Endothelial cell of umbilical vein (primary cell): ENCODE measurements at regions not wholly inside any gene's neighbourhood (a gene's known extent, or its start where the extent isn't known, plus 50 kb on each side); places are given as distances from the start of the nearest gene placed in this dataset.

Source experiments
- BruUV-seq: library from RNA; stranded (reverse); fragments of 400-500 nt; replicated peaks from 2 replicates; lab custom pipeline; 2021; lab: Mats Ljungman, UMichigan
- CTCF ChIA-PET: fragments of 300-600, 350-600 bp; sonication (Branson Sonifier 250); formaldehyde crosslinking; loops from one replicate; lab custom pipeline; 2021; ENCODE audit warnings: antibody characterized with exemption, inconsistent platforms; lab: Charles Lee
- POLR2A ChIA-PET: fragments of 300-600, 350-600 bp; sonication (Branson Sonifier 250); formaldehyde crosslinking; loops from one replicate; lab custom pipeline; 2021; ENCODE audit warnings: antibody characterized with exemption, inconsistent platforms; lab: Charles Lee
- DNase-seq: peaks from one replicate; pipeline ENCODE4 v3.0.0-alpha.2; 2011; ENCODE audit warnings: low read depth, low spot score
- FAIRE-seq: peaks from 2 replicates; lab custom pipeline; 2011; peaks lifted over from hg19 to GRCh38; lab: Jason Lieb, UNC
- H2AFZ ChIP-seq: 2 replicates; pipeline ENCODE4 v1.6.0; 2012; ENCODE audit warnings: low read depth, low read length, control low read depth, inconsistent platforms
- H3K27ac ChIP-seq: 2 replicates; pipeline ENCODE4 v1.5.1; 2011; ENCODE audit warnings: low read depth, mild to moderate bottlenecking, control low read depth, low read length, moderate library complexity; ENCODE audit not compliant: insufficient read depth
- H3K27me3 ChIP-seq, 2 experiments: 2 replicates each; pipeline versions ENCODE4 v1.6.0 to v1.6.1; 2011; ENCODE audit warnings: low read length in 2 of 2, mixed read lengths in 1 of 2; ENCODE audit not compliant: control insufficient read depth in 2 of 2, insufficient read depth in 2 of 2
- H3K36me3 ChIP-seq, 2 experiments: 2 replicates in 1 of 2; 3 replicates in 1 of 2; pipeline ENCODE4 v1.5.1; 2011; ENCODE audit warnings: low read length in 2 of 2, mild to moderate bottlenecking in 1 of 2, moderate library complexity in 1 of 2; ENCODE audit not compliant: control insufficient read depth in 2 of 2, insufficient read depth in 2 of 2; ENCODE audit errors: extremely low read depth in 1 of 2
- H3K4me1 ChIP-seq: 3 replicates; pipeline ENCODE4 v1.5.1; 2011; ENCODE audit warnings: mild to moderate bottlenecking, low read length; ENCODE audit not compliant: control insufficient read depth, insufficient read depth; ENCODE audit errors: extremely low read depth
- H3K4me2 ChIP-seq: 2 replicates; pipeline ENCODE4 v1.6.1; 2011; ENCODE audit warnings: low read length, control low read depth, mixed read lengths; ENCODE audit not compliant: insufficient read depth
- H3K4me3 ChIP-seq, 3 experiments: fragments of 200-600 bp in 1 of 3; sonication (generic), shearing (Covaris generic) in 1 of 3; replicated peaks in 1 of 3; 2 replicates each; pipeline ENCODE4 v1.5.1; 2011 to 2016; ENCODE audit warnings: control low read depth in 3 of 3, low read length in 3 of 3, mild to moderate bottlenecking in 2 of 3, inconsistent platforms in 1 of 3, low read depth in 1 of 3, moderate library complexity in 1 of 3; ENCODE audit not compliant: insufficient read depth in 1 of 3
- H3K79me2 ChIP-seq: 2 replicates; pipeline ENCODE4 v1.6.0; 2012; ENCODE audit warnings: low read length, inconsistent platforms; ENCODE audit not compliant: control insufficient read depth, insufficient read depth
- H3K9ac ChIP-seq: replicated peaks from 2 replicates; pipeline ENCODE3; 2011; ENCODE audit warnings: low read length, control low read depth; ENCODE audit not compliant: insufficient read depth; ENCODE audit errors: extremely low read depth
- H3K9me1 ChIP-seq: replicated peaks from 3 replicates; pipeline ENCODE4 v1.6.0; 2011; ENCODE audit warnings: mild to moderate bottlenecking, low read length; ENCODE audit not compliant: control insufficient read depth, insufficient read depth; ENCODE audit errors: extremely low read depth
- H3K9me3 ChIP-seq: replicated peaks from 2 replicates; pipeline ENCODE4 v1.5.1; 2012; ENCODE audit warnings: low read length, inconsistent platforms; ENCODE audit not compliant: control insufficient read depth, insufficient read depth
- H4K20me1 ChIP-seq: replicated peaks from 2 replicates; pipeline ENCODE3; 2011; ENCODE audit warnings: mild to moderate bottlenecking, low read length; ENCODE audit not compliant: control insufficient read depth, insufficient read depth; ENCODE audit errors: extremely low read depth
- EZH2 ChIP-seq: IDR thresholded peaks from 2 replicates; pipeline ENCODE4 v1.6.1; 2012; ENCODE audit warnings: borderline replicate concordance, low read depth, mild to moderate bottlenecking, moderate library complexity, low read length, inconsistent platforms; ENCODE audit not compliant: severe bottlenecking
- FOS ChIP-seq: IDR thresholded peaks from 2 replicates; pipeline ENCODE4 v1.6.1; 2011; ENCODE audit warnings: mild to moderate bottlenecking, low read length, moderate library complexity, borderline replicate concordance; ENCODE audit not compliant: insufficient read depth
- GATA2 ChIP-seq: IDR thresholded peaks from 2 replicates; pipeline ENCODE4 v1.7.0; 2011; ENCODE audit warnings: low read depth, mild to moderate bottlenecking, moderate library complexity, mixed read lengths, low read length; ENCODE audit not compliant: insufficient read length, insufficient read depth
- JUN ChIP-seq: IDR thresholded peaks from 2 replicates; pipeline ENCODE4 v1.6.1; 2011; ENCODE audit warnings: borderline replicate concordance, low read depth; ENCODE audit not compliant: insufficient read length, insufficient read depth
- MAX ChIP-seq: IDR thresholded peaks from 2 replicates; pipeline ENCODE4 v1.6.1; 2011; ENCODE audit not compliant: insufficient read depth, insufficient read length
- MYC ChIP-seq: IDR thresholded peaks from one replicate; pipeline ENCODE4 v1.6.1; 2011; ENCODE audit warnings: mild to moderate bottlenecking, low read depth, low read length
- POLR2A ChIP-seq: IDR thresholded peaks from 2 replicates; pipeline ENCODE4 v1.6.1; 2012; ENCODE audit warnings: low read depth, mild to moderate bottlenecking, control low read depth, low read length
- POLR2AphosphoS5 ChIP-seq: IDR thresholded peaks from 2 replicates; pipeline ENCODE4 v1.6.1; 2012; ENCODE audit warnings: low read depth, mild to moderate bottlenecking, control low read depth, low read length, moderate library complexity; ENCODE audit not compliant: insufficient read depth
- dilution Hi-C: fragments of 300-500 bp; cut with MboI; formaldehyde crosslinking; loops from one replicate; pipeline ENCODE4 v1.15.0; 2019; ENCODE audit warnings: low sequenced_read_pairs; ENCODE audit not compliant: extremely low pct_ligation_motif_present
- intact Hi-C: fragments of 100-400 bp; cut with micrococcal nuclease; formaldehyde crosslinking; loops from one replicate; pipeline ENCODE4 v1.10.0; 2022
- TF ChIP-seq, protein P1 (sequence below), 2 donors: IDR thresholded peaks; 1 replicate in 1 of 2; 2 replicates in 1 of 2; pipeline ENCODE4 v1.5.1; 2011; ENCODE audit warnings: low read length in 2 of 2, mild to moderate bottlenecking in 2 of 2, moderate library complexity in 2 of 2, control low read depth in 1 of 2, inconsistent platforms in 1 of 2, low read depth in 1 of 2; ENCODE audit not compliant: insufficient read depth in 1 of 2; ENCODE audit errors: extremely low read depth in 1 of 2

GRCh38 chr7:68663392-68663791, 934.9 kb upstream of the AUTS2 start:
- BruUV-seq: no TSS peak
- Histone ChIP-seq H3K4me3 (no peak overlapping the region), H3K79me2 (no peaks in the 10 kb centered on the region), H3K9me1 (no peaks in the 10 kb centered on the region), H3K27ac (no peak overlapping the region), H3K4me2 (no peak overlapping the region), H3K9ac (no peak overlapping the region), H3K9me3 (peaks cover 4% of the 10 kb centered on the region), H3K27me3 (no peaks in the 10 kb centered on the region), H3K4me1 (no peaks in the 10 kb centered on the region), H3K36me3 (no peaks in the 10 kb centered on the region), H2AFZ (no peak overlapping the region), H4K20me1 (no peaks in the 10 kb centered on the region)
- TF ChIP-seq MYC (no peak), EZH2 (no peak), POLR2A (no peak), GATA2 (no peak), JUN (no peak), POLR2AphosphoS5 (no peak), MAX (no peak), FOS (no peak)
- TF ChIP-seq, protein P1, sequence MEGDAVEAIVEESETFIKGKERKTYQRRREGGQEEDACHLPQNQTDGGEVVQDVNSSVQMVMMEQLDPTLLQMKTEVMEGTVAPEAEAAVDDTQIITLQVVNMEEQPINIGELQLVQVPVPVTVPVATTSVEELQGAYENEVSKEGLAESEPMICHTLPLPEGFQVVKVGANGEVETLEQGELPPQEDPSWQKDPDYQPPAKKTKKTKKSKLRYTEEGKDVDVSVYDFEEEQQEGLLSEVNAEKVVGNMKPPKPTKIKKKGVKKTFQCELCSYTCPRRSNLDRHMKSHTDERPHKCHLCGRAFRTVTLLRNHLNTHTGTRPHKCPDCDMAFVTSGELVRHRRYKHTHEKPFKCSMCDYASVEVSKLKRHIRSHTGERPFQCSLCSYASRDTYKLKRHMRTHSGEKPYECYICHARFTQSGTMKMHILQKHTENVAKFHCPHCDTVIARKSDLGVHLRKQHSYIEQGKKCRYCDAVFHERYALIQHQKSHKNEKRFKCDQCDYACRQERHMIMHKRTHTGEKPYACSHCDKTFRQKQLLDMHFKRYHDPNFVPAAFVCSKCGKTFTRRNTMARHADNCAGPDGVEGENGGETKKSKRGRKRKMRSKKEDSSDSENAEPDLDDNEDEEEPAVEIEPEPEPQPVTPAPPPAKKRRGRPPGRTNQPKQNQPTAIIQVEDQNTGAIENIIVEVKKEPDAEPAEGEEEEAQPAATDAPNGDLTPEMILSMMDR (IDR thresholded peaks at IDR 0.05; ENCODE audit: extremely low read depth in 1 of 2, insufficient read depth in 1 of 2, low read depth in 1 of 2, low read length in 2 of 2): no peak
- POLR2A ChIA-PET: no interaction called here
- DNase-seq (no peak), FAIRE-seq (no peak)
- dilution Hi-C loops: no loop called here
- CTCF ChIA-PET: no interaction called here
- intact Hi-C loops: no loop called here
